IMR-90 (cell line): ENCODE measurements at regions not wholly inside any gene's neighbourhood (a gene's known extent, or its start where the extent isn't known, plus 50 kb on each side); places are given as distances from the start of the nearest gene placed in this dataset.

Experiments used
- ATAC-seq: fragments of 200-7000 bp; cut with Tn5 transposase; 2 replicates; pipeline ENCODE4 v1.9.1; 2020; ENCODE audit warnings: low read depth, mild to moderate bottlenecking, moderate library complexity
- BruUV-seq: library from RNA; stranded (reverse); fragments of 400-500 nt; replicated peaks from 2 replicates; lab custom pipeline; 2021; lab: Mats Ljungman, UMichigan
- CTCF ChIA-PET: fragments of 300-600 bp; formaldehyde crosslinking; extraction: SDS; loops from one replicate; lab custom pipeline; 2021; ENCODE audit warnings: antibody characterized with exemption; lab: Yijun Ruan, JAX
- POLR2A ChIA-PET: fragments of 300-600 bp; sonication (Branson Sonifier 250); formaldehyde crosslinking; loops from one replicate; lab custom pipeline; 2022; ENCODE audit warnings: antibody characterized with exemption; ENCODE audit not compliant: unreplicated experiment; lab: Charles Lee
- DNase-seq: peaks from one replicate; pipeline ENCODE4 v3.0.0; 2013
- H2AFZ ChIP-seq: replicated peaks from 2 replicates; pipeline ENCODE3; 2013; ENCODE audit warnings: low read length, mild to moderate bottlenecking; ENCODE audit not compliant: poor library complexity
- H2AK5ac ChIP-seq: 2 replicates; pipeline ENCODE4 v1.6.1; 2013; ENCODE audit warnings: low read depth, low read length, inconsistent platforms
- H2AK9ac ChIP-seq: replicated peaks from 2 replicates; pipeline ENCODE3; 2013; ENCODE audit warnings: mild to moderate bottlenecking, low read depth, low read length, moderate library complexity; ENCODE audit not compliant: poor library complexity
- H2BK120ac ChIP-seq: 2 replicates; pipeline ENCODE4 v1.6.1; 2013; ENCODE audit warnings: low read depth, low read length, inconsistent platforms
- H2BK15ac ChIP-seq: 3 replicates; pipeline ENCODE4 v1.6.1; 2013; ENCODE audit warnings: low read depth, low read length, inconsistent platforms
- H2BK20ac ChIP-seq: 2 replicates; pipeline ENCODE4 v1.6.1; 2013; ENCODE audit warnings: low read depth, mild to moderate bottlenecking, inconsistent platforms, low read length, moderate library complexity
- H2BK5ac ChIP-seq: 2 replicates; pipeline ENCODE4 v1.6.1; 2013; ENCODE audit warnings: mild to moderate bottlenecking, low read depth, low read length, inconsistent platforms; ENCODE audit not compliant: poor library complexity, severe bottlenecking
- H3K14ac ChIP-seq: replicated peaks from 2 replicates; pipeline ENCODE4 v1.6.1; 2013; ENCODE audit warnings: low read depth, low read length, inconsistent platforms
- H3K18ac ChIP-seq: 2 replicates; pipeline ENCODE4 v1.6.1; 2013; ENCODE audit warnings: low read depth, low read length, control low read depth
- H3K23ac ChIP-seq: 2 replicates; pipeline ENCODE4 v1.6.1; 2013; ENCODE audit warnings: low read depth, low read length, inconsistent platforms
- H3K27ac ChIP-seq: 2 replicates; pipeline ENCODE4 v1.5.1; 2013; ENCODE audit warnings: mild to moderate bottlenecking, control low read depth, low read length; ENCODE audit not compliant: insufficient read depth
- H3K27me3 ChIP-seq: 2 replicates; pipeline ENCODE4 v1.6.1; 2013; ENCODE audit warnings: low read length; ENCODE audit not compliant: control insufficient read depth, insufficient read depth
- H3K36me3 ChIP-seq: 2 replicates; pipeline ENCODE4 v1.6.1; 2013; ENCODE audit warnings: low read length, mixed read lengths; ENCODE audit not compliant: control insufficient read depth, insufficient read depth
- H3K4ac ChIP-seq: 2 replicates; pipeline ENCODE4 v1.6.1; 2013; ENCODE audit warnings: low read depth, low read length, inconsistent platforms
- H3K4me1 ChIP-seq: 2 replicates; pipeline ENCODE4 v1.6.1; 2013; ENCODE audit warnings: low read length, mixed read lengths; ENCODE audit not compliant: control insufficient read depth, insufficient read depth
- H3K4me2 ChIP-seq: 2 replicates; pipeline ENCODE4 v1.6.1; 2013; ENCODE audit warnings: low read depth, mild to moderate bottlenecking, control low read depth, low read length, moderate library complexity
- H3K4me3 ChIP-seq: 2 replicates; pipeline ENCODE4 v1.5.1; 2013; ENCODE audit warnings: low read depth, mild to moderate bottlenecking, control low read depth, low read length, moderate library complexity; ENCODE audit not compliant: insufficient read depth
- H3K56ac ChIP-seq: 2 replicates; pipeline ENCODE4 v1.6.1; 2013; ENCODE audit warnings: low read length, inconsistent platforms; ENCODE audit not compliant: insufficient read depth; ENCODE audit errors: extremely low read depth
- H3K79me1 ChIP-seq, 2 experiments: 2 replicates each; pipeline ENCODE4 v1.6.1; 2013; ENCODE audit warnings: low read length in 2 of 2, inconsistent platforms in 1 of 2, low read depth in 1 of 2
- H3K9ac ChIP-seq: 2 replicates; pipeline ENCODE4 v1.6.1; 2013; ENCODE audit warnings: low read depth, low read length, control low read depth
- H3K9me1 ChIP-seq: 2 replicates; pipeline ENCODE4 v1.6.1; 2013; ENCODE audit warnings: low read length, inconsistent platforms; ENCODE audit not compliant: insufficient read depth
- H3K9me3 ChIP-seq: 2 replicates; pipeline ENCODE4 v1.6.1; 2013; ENCODE audit warnings: low read length; ENCODE audit not compliant: control insufficient read depth, insufficient read depth
- H4K20me1 ChIP-seq: 2 replicates; pipeline ENCODE4 v1.6.1; 2013; ENCODE audit warnings: low read length, inconsistent platforms; ENCODE audit not compliant: insufficient read depth
- H4K5ac ChIP-seq: 2 replicates; pipeline ENCODE4 v1.6.1; 2013; ENCODE audit warnings: mild to moderate bottlenecking, low read depth, low read length, control low read depth
- H4K8ac ChIP-seq, 2 experiments: 2 replicates each; pipeline ENCODE4 v1.6.1; 2013; ENCODE audit warnings: low read depth in 2 of 2, low read length in 2 of 2, control low read depth in 1 of 2, inconsistent platforms in 1 of 2
- H4K91ac ChIP-seq: 2 replicates; pipeline ENCODE4 v1.6.1; 2013; ENCODE audit warnings: low read depth, low read length, inconsistent platforms; ENCODE audit not compliant: insufficient read depth
- CHD1 ChIP-seq: IDR thresholded peaks from 2 replicates; pipeline ENCODE4 v1.6.1; 2012; ENCODE audit warnings: low read depth, low read length, improper control_type of control experiment
- CTCF ChIP-seq: conservative IDR thresholded peaks from 2 replicates; pipeline ENCODE4 v1.5.1; 2012; ENCODE audit warnings: mild to moderate bottlenecking, low read depth, low read length, improper control_type of control experiment
- FOS ChIP-seq: fragments of 150-350 bp; IDR thresholded peaks from 2 replicates; pipeline ENCODE4 v1.6.1; 2016; ENCODE audit warnings: low read depth, low read length
- MAFK ChIP-seq: IDR thresholded peaks from 2 replicates; pipeline ENCODE4 v1.6.1; 2012; ENCODE audit warnings: low read depth, low read length, improper control_type of control experiment
- NFE2L2 ChIP-seq: fragments of 150-350 bp; IDR thresholded peaks from 2 replicates; pipeline ENCODE4 v1.6.1; 2016; ENCODE audit warnings: low read depth, mild to moderate bottlenecking, low read length
- RFX5 ChIP-seq: IDR thresholded peaks from 2 replicates; pipeline ENCODE4 v1.8.0; 2012; ENCODE audit warnings: low read depth, mild to moderate bottlenecking, low read length, moderate library complexity
- USF2 ChIP-seq: fragments of 150-350 bp; IDR thresholded peaks from 2 replicates; pipeline ENCODE4 v1.6.1; 2017; ENCODE audit warnings: mild to moderate bottlenecking, antibody characterized with exemption, low read length, low read depth
- WGBS, 2 experiments: methylation state at CpG; one replicate each; pipeline versions ENCODE4 v1.1.5 to v1.1.7; 2013; ENCODE audit warnings: missing lambda C conversion rate in 2 of 2; ENCODE audit not compliant: insufficient read length in 1 of 2; ENCODE audit errors: extremely low coverage in 2 of 2; 5-methylcytosine and 5-hydroxymethylcytosine counted together
- dilution Hi-C: fragments of 300-500 bp; cut with HindIII; formaldehyde crosslinking; loops from one replicate; pipeline ENCODE4 v1.14.3; 2018; ENCODE audit warnings: low sequenced_read_pairs; ENCODE audit not compliant: unreplicated experiment
- in situ Hi-C: fragments of 300-500 bp; cut with MboI; formaldehyde crosslinking; loops from 3 replicates; pipeline ENCODE4 v1.14.3; 2019; ENCODE audit warnings: low sequenced_read_pairs, inconsistent platforms, mixed read lengths
- intact Hi-C: fragments of 100-400 bp; cut with micrococcal nuclease; formaldehyde crosslinking; loops from 2 replicates; pipeline ENCODE4 v1.10.0; 2022

GRCh38 chr17:62121025-62121730, 56.1 kb upstream of the MED13 start:
- BruUV-seq: no TSS peak
- in situ Hi-C loops: no loop called here

More at GRCh38 chr17:62121025-62121730, 56.1 kb upstream of the MED13 start:
- ChIA-PET CTCF (interaction anchor here (0.6 to 0.9 kb wide), 2 partner anchors 8 to 11 kb away, joined by 3 to 5 read pairs; no protein-coding TSS in a partner anchor), POLR2A (no interaction called here)
- WGBS, 2 experiments: no CpG with 5 or more reads among the region's 4 CpGs
- ATAC-seq (no peak), DNase-seq (no peak)
- Histone ChIP-seq H3K56ac (no peak overlapping the region), H3K27me3 (peaks cover 15% of the 10 kb centered on the region), H3K27ac (no peak overlapping the region), H2AFZ (no peak overlapping the region), H2BK20ac (no peak overlapping the region), H2AK9ac (no peak overlapping the region), H3K14ac (no peak overlapping the region), H2BK15ac (no peak overlapping the region), H4K91ac (no peak overlapping the region), H3K23ac (no peak overlapping the region), H2BK5ac (no peak overlapping the region), H3K79me1 (no peaks in the 10 kb centered on the region), H3K18ac (no peak overlapping the region), H2BK120ac (no peak overlapping the region), H3K9me3 (no peaks in the 10 kb centered on the region), H3K9ac (no peak overlapping the region), H4K5ac (no peak overlapping the region), H3K36me3 (no peaks in the 10 kb centered on the region), H3K4me2 (no peak overlapping the region), H2AK5ac (no peak overlapping the region), H3K4ac (no peak overlapping the region), H3K9me1 (no peaks in the 10 kb centered on the region), H3K4me1 (no peaks in the 10 kb centered on the region), H4K20me1 (no peaks in the 10 kb centered on the region), H4K8ac (no peak overlapping the region), H3K4me3 (no peak overlapping the region)
- TF ChIP-seq FOS (no peak), RFX5 (no peak), USF2 (no peak), NFE2L2 (no peak), MAFK (no peak), CHD1 (no peak), CTCF (no peak)
- intact Hi-C loops: no loop called here
- dilution Hi-C loops: no loop called here
